GM12874 (cell line): ENCODE measurements at regions not wholly inside any gene's neighbourhood (a gene's known extent, or its start where the extent isn't known, plus 50 kb on each side); places are given as distances from the start of the nearest gene placed in this dataset.

Source experiments
- CTCF ChIP-seq: IDR thresholded peaks from 2 replicates; pipeline ENCODE4 v1.5.1; 2011; ENCODE audit warnings: low read depth, mild to moderate bottlenecking, control low read depth, low read length, moderate library complexity; ENCODE audit not compliant: insufficient read depth

- TF ChIP-seq CTCF = no peak
These were observed 89.1 kb upstream of the SLC30A5 start for GRCh38 chr5:69004676-69005075.

GRCh38 chr5:69006030-69006429 is 87.8 kb upstream of the SLC30A5 start:
- TF ChIP-seq CTCF = no peak

- TF ChIP-seq CTCF = no peak
These were observed 86.7 kb upstream of the SLC30A5 start for GRCh38 chr5:69007163-69007562.

- peak; percentile 91 for TF ChIP-seq CTCF
These were observed 86.0 kb upstream of the SLC30A5 start for GRCh38 chr5:69007726-69008368.

GRCh38 chr5:69010476-69010875 is 83.3 kb upstream of the SLC30A5 start:
- TF ChIP-seq CTCF = no peak

- TF ChIP-seq CTCF = no peak
These were observed 81.9 kb upstream of the SLC30A5 start for GRCh38 chr5:69011910-69012309.

GRCh38 chr5:69013481-69013880 is 80.3 kb upstream of the SLC30A5 start:
- TF ChIP-seq CTCF = no peak
